ENCODE measurements at regions not wholly inside any gene's neighbourhood (a gene's known extent, or its start where the extent isn't known, plus 50 kb on each side); places are given as distances from the start of the nearest gene placed in this dataset.

GRCh38 chrX:57848857-57849256, 61.4 kb downstream of the ZXDA start:
- DNase-seq: no peak

GRCh38 chrX:57822818-57823217, 87.4 kb downstream of the ZXDA start:
- no peak for DNase-seq

- DNase-seq: no peak
These were observed 87.9 kb downstream of the ZXDA start for GRCh38 chrX:57822398-57822797.

- peak; percentile 45 for DNase-seq
These were observed 88.4 kb downstream of the ZXDA start for GRCh38 chrX:57821703-57822387.

- DNase-seq: no peak
These were observed 93.0 kb downstream of the ZXDA start for GRCh38 chrX:57817302-57817701.

- no peak for DNase-seq
These were observed 92.6 kb upstream of the NLRP2B start for GRCh38 chrX:57772637-57773036.

- DNase-seq: no peak
These were observed 91.6 kb upstream of the NLRP2B start for GRCh38 chrX:57771689-57772088.

- no peak for DNase-seq
These were observed 72.8 kb upstream of the NLRP2B start for GRCh38 chrX:57752866-57753265.

GRCh38 chrX:57741107-57741506, 61.0 kb upstream of the NLRP2B start:
- DNase-seq: no peak

- DNase-seq: no peak
These were observed 57.8 kb upstream of the NLRP2B start for GRCh38 chrX:57737881-57738280.

All from NCI-H1092 (cell line).